HCT116 (cell line): ENCODE measurements at regions not wholly inside any gene's neighbourhood (a gene's known extent, or its start where the extent isn't known, plus 50 kb on each side); places are given as distances from the start of the nearest gene placed in this dataset.

Source experiments
- ATAC-seq: fragments of 200-7000 bp; cut with Tn5 transposase; 2 replicates; pipeline ENCODE4 v1.9.1; 2020; ENCODE audit warnings: mild to moderate bottlenecking, moderate library complexity
- BruUV-seq: library from RNA; stranded (reverse); fragments of 400-500 nt; replicated peaks from 2 replicates; lab custom pipeline; 2021; lab: Mats Ljungman, UMichigan
- CTCF ChIA-PET: fragments of 300-600 bp; sonication (Branson Sonifier 250); formaldehyde crosslinking; loops from one replicate; lab custom pipeline; 2021; ENCODE audit warnings: antibody characterized with exemption; lab: Charles Lee
- POLR2A ChIA-PET: fragments of 300-600, 350-600 bp; sonication (Branson Sonifier 250); formaldehyde crosslinking; loops from one replicate; lab custom pipeline; 2021; ENCODE audit warnings: antibody characterized with exemption; lab: Charles Lee
- RAD21 ChIA-PET, 2 experiments: fragments of 300-600 bp; sonication (Branson Sonifier 250); formaldehyde crosslinking; loops; one replicate each; lab custom pipeline; 2023; ENCODE audit warnings: low total read pairs in 2 of 2; ENCODE audit not compliant: uncharacterized antibody in 2 of 2, unreplicated experiment in 2 of 2, low non-redundant PET in 1 of 2; lab: Charles Lee
- DNase-seq: peaks from one replicate; pipeline ENCODE4 v3.0.0-alpha.2; 2010; ENCODE audit warnings: low read depth, low spot score
- H2AFZ ChIP-seq: fragments of 200-600 bp; shearing (Covaris generic), sonication (generic); 2 replicates; pipeline ENCODE4 v1.6.1; 2017; ENCODE audit warnings: low read depth, mixed run types, mixed read lengths, antibody characterized with exemption, low read length; ENCODE audit not compliant: poor library complexity, severe bottlenecking
- H3K27ac ChIP-seq: 2 replicates; pipeline ENCODE4 v1.5.1; 2012; ENCODE audit warnings: low read depth, low read length
- H3K27me3 ChIP-seq: fragments of 200-600 bp; sonication (generic); 2 replicates; pipeline ENCODE4 v1.6.1; 2016; ENCODE audit warnings: mixed run types, low read length, mixed read lengths; ENCODE audit not compliant: insufficient read depth
- H3K36me3 ChIP-seq, 2 experiments: fragments of 200-500 bp in 1 of 2; fragments of 200-600 bp in 1 of 2; sonication (Bioruptor generic) in 1 of 2; sonication (generic) in 1 of 2; 2 replicates each; pipeline versions ENCODE4 v1.5.1 to v1.6.1; 2014 to 2016; ENCODE audit warnings: low read length in 2 of 2, inconsistent platforms in 1 of 2, mixed read lengths in 1 of 2, mixed run types in 1 of 2; ENCODE audit not compliant: insufficient read depth in 2 of 2, control insufficient read depth in 1 of 2
- H3K4me1 ChIP-seq, 2 experiments: fragments of 200-600 bp in 1 of 2; sonication (generic) in 1 of 2; 2 replicates each; pipeline versions ENCODE4 v1.5.1 to v1.6.1; 2012 to 2017; ENCODE audit warnings: low read length in 2 of 2, inconsistent platforms in 1 of 2, mild to moderate bottlenecking in 1 of 2, mixed read lengths in 1 of 2, mixed run types in 1 of 2, moderate library complexity in 1 of 2; ENCODE audit not compliant: insufficient read depth in 2 of 2, control insufficient read depth in 1 of 2
- H3K4me2 ChIP-seq: fragments of 200-600 bp; sonication (generic); 2 replicates; pipeline ENCODE4 v1.6.1; 2017; ENCODE audit warnings: mixed run types, low read length, mixed read lengths
- H3K4me3 ChIP-seq, 2 experiments: fragments of 200-600 bp in 1 of 2; sonication (generic) in 1 of 2; replicated peaks in 1 of 2; 2 replicates each; pipeline ENCODE4 v1.5.1; 2011 to 2016; ENCODE audit warnings: low read length in 2 of 2, control low read depth in 1 of 2, low read depth in 1 of 2, mild to moderate bottlenecking in 1 of 2, mixed read lengths in 1 of 2, mixed run types in 1 of 2
- H3K79me2 ChIP-seq: fragments of 200-600 bp; sonication (generic); 2 replicates; pipeline ENCODE4 v1.6.1; 2017; ENCODE audit warnings: mild to moderate bottlenecking, mixed run types, low read length, moderate library complexity, mixed read lengths; ENCODE audit not compliant: insufficient read depth
- H3K9ac ChIP-seq: fragments of 200-600 bp; sonication (generic); 2 replicates; pipeline ENCODE4 v1.6.1; 2016; ENCODE audit warnings: low read length, mixed read lengths
- H3K9me2 ChIP-seq: fragments of 200-600 bp; sonication (generic), shearing (Covaris generic); 2 replicates; pipeline ENCODE4 v1.6.1; 2017; ENCODE audit warnings: mixed run types, mild to moderate bottlenecking, moderate library complexity; ENCODE audit not compliant: insufficient read depth
- H3K9me3 ChIP-seq, 2 experiments: fragments of 200-500 bp in 1 of 2; fragments of 200-600 bp in 1 of 2; sonication (Bioruptor generic) in 1 of 2; sonication (generic) in 1 of 2; 2 replicates each; pipeline ENCODE4 v1.6.1; 2014 to 2017; ENCODE audit warnings: low read length in 2 of 2, mixed read lengths in 2 of 2, inconsistent platforms in 1 of 2, low read depth in 1 of 2, mild to moderate bottlenecking in 1 of 2, mixed run types in 1 of 2, moderate library complexity in 1 of 2; ENCODE audit not compliant: control insufficient read depth in 1 of 2, insufficient read depth in 1 of 2
- H4K20me1 ChIP-seq: fragments of 200-600 bp; sonication (generic), shearing (Covaris generic); 2 replicates; pipeline ENCODE4 v1.6.1; 2017; ENCODE audit warnings: mixed run types, mild to moderate bottlenecking, moderate library complexity; ENCODE audit not compliant: insufficient read depth
- CBX3 ChIP-seq: IDR thresholded peaks from 2 replicates; pipeline ENCODE4 v1.6.1; 2012; ENCODE audit warnings: low read depth
- CEBPB ChIP-seq: IDR thresholded peaks from 2 replicates; pipeline ENCODE4 v1.6.1; 2012; ENCODE audit warnings: low read depth
- EGR1 ChIP-seq: IDR thresholded peaks from 2 replicates; pipeline ENCODE4 v1.6.1; 2012; ENCODE audit warnings: low read depth
- ELF1 ChIP-seq: IDR thresholded peaks from 2 replicates; pipeline ENCODE4 v1.6.1; 2012; ENCODE audit warnings: low read depth, borderline replicate concordance
- EZH2 ChIP-seq: fragments of 200-600 bp; sonication (generic); IDR thresholded peaks from 2 replicates; pipeline ENCODE4 v1.6.1; 2017; ENCODE audit warnings: antibody characterized with exemption, mixed run types
- FOSL1 ChIP-seq: IDR thresholded peaks from 2 replicates; pipeline ENCODE4 v1.6.1; 2012; ENCODE audit warnings: low read depth
- JUND ChIP-seq: IDR thresholded peaks from 2 replicates; pipeline ENCODE4 v1.6.1; 2012
- POLR2AphosphoS5 ChIP-seq: IDR thresholded peaks from 2 replicates; pipeline ENCODE4 v1.6.1; 2011; ENCODE audit warnings: mild to moderate bottlenecking, low read depth, low read length, moderate library complexity
- RAD21 ChIP-seq: IDR thresholded peaks from 2 replicates; pipeline ENCODE4 v1.6.1; 2012; ENCODE audit warnings: low read depth, mild to moderate bottlenecking
- SIN3A ChIP-seq: IDR thresholded peaks from 2 replicates; pipeline ENCODE4 v1.6.1; 2012; ENCODE audit warnings: low read depth
- SP1 ChIP-seq: IDR thresholded peaks from 2 replicates; pipeline ENCODE4 v1.6.1; 2012; ENCODE audit warnings: low read depth
- TCF7L2 ChIP-seq: IDR thresholded peaks from 2 replicates; pipeline ENCODE4 v1.7.0; 2011; ENCODE audit warnings: borderline replicate concordance, inconsistent platforms; ENCODE audit not compliant: insufficient read depth, insufficient read length; ENCODE audit errors: extremely low read depth
- YY1 ChIP-seq: IDR thresholded peaks from 2 replicates; pipeline ENCODE4 v1.6.1; 2011; ENCODE audit warnings: low read length, low read depth, moderate library complexity, mild to moderate bottlenecking; ENCODE audit not compliant: insufficient replicate concordance; ENCODE audit errors: extremely low read depth
- ZNF274 ChIP-seq: fragments of 200-500 bp; sonication (Bioruptor generic); IDR thresholded peaks from 2 replicates; pipeline ENCODE4 v1.6.1; 2014; ENCODE audit warnings: mild to moderate bottlenecking, low read depth, low read length, inconsistent platforms
- intact Hi-C: fragments of 100-400 bp; cut with micrococcal nuclease; formaldehyde crosslinking; loops from 2 replicates; pipeline ENCODE4 v1.10.0; 2022
- TF ChIP-seq, protein P1 (sequence below): IDR thresholded peaks from 2 replicates; pipeline ENCODE4 v1.6.1; 2012; ENCODE audit warnings: low read depth
- TF ChIP-seq, protein P2 (sequence below), 3 experiments: fragments of 200-600 bp in 1 of 3; sonication (generic) in 1 of 3; IDR thresholded peaks in 2 of 3; conservative IDR thresholded peaks in 1 of 3; 2 replicates each; pipeline ENCODE4 v1.5.1; 2012 to 2017; ENCODE audit warnings: low read depth in 2 of 3, low read length in 2 of 3, antibody characterized with exemption in 1 of 3, borderline replicate concordance in 1 of 3, control low read depth in 1 of 3, mild to moderate bottlenecking in 1 of 3, mixed read lengths in 1 of 3, mixed run types in 1 of 3, moderate library complexity in 1 of 3; ENCODE audit not compliant: insufficient read depth in 1 of 3

DNA sequence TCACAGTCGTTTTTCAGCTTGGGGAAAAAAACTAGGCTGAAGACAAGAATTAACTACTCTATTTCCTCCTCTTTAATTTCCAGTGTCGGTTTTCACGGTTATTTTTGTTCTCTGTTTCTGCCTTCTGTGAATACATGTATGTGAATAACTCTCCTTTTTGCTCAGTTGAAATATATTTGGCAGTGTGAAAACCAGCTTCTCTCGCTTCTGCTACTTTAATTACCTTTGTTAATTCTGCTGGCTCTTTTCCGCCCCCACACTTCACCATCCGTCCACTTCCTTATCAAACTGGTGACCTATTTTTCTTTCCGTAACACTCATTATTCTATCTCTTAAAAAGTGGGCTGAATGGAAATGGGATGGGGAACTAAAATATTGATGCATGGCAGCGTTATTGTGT lies 126.4 kb downstream of the POU4F1 start:
- ChIA-PET CTCF (no interaction called here), RAD21 (no interaction called here), POLR2A (no interaction called here)
- ATAC-seq, result no peak
- no peaks in the 10 kb centered on the region; a peak in 1 of 4 replicates for H3K4me1 ChIP-seq
- intact Hi-C loops, result no loop called here
- no peaks in the 10 kb centered on the region for H4K20me1 ChIP-seq
- no peak overlapping the region for H2AFZ ChIP-seq
- BruUV-seq, result no TSS peak
- no peaks in the 10 kb centered on the region for H3K9me2 ChIP-seq
- H3K4me2 ChIP-seq, result no peak overlapping the region
- H3K36me3 ChIP-seq, result no peaks in the 10 kb centered on the region
- H3K79me2 ChIP-seq, result no peaks in the 10 kb centered on the region
- no peak for DNase-seq
- no peak overlapping the region for H3K4me3 ChIP-seq
- H3K27me3 ChIP-seq, result no peaks in the 10 kb centered on the region
- H3K9me3 ChIP-seq, result no peaks in the 10 kb centered on the region
- H3K9ac ChIP-seq, result no peak overlapping the region
- H3K27ac ChIP-seq, result no peak overlapping the region
- TF ChIP-seq SIN3A (no peak), JUND (no peak), ZNF274 (no peak), EGR1 (no peak), ELF1 (no peak), FOSL1 (no peak), TCF7L2 (no peak), CEBPB (no peak), YY1 (no peak), SP1 (no peak), RAD21 (no peak), CBX3 (no peak), POLR2AphosphoS5 (no peak), EZH2 (no peak)
- TF ChIP-seq, protein P1, sequence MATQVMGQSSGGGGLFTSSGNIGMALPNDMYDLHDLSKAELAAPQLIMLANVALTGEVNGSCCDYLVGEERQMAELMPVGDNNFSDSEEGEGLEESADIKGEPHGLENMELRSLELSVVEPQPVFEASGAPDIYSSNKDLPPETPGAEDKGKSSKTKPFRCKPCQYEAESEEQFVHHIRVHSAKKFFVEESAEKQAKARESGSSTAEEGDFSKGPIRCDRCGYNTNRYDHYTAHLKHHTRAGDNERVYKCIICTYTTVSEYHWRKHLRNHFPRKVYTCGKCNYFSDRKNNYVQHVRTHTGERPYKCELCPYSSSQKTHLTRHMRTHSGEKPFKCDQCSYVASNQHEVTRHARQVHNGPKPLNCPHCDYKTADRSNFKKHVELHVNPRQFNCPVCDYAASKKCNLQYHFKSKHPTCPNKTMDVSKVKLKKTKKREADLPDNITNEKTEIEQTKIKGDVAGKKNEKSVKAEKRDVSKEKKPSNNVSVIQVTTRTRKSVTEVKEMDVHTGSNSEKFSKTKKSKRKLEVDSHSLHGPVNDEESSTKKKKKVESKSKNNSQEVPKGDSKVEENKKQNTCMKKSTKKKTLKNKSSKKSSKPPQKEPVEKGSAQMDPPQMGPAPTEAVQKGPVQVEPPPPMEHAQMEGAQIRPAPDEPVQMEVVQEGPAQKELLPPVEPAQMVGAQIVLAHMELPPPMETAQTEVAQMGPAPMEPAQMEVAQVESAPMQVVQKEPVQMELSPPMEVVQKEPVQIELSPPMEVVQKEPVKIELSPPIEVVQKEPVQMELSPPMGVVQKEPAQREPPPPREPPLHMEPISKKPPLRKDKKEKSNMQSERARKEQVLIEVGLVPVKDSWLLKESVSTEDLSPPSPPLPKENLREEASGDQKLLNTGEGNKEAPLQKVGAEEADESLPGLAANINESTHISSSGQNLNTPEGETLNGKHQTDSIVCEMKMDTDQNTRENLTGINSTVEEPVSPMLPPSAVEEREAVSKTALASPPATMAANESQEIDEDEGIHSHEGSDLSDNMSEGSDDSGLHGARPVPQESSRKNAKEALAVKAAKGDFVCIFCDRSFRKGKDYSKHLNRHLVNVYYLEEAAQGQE, result no peak
- TF ChIP-seq, protein P2, sequence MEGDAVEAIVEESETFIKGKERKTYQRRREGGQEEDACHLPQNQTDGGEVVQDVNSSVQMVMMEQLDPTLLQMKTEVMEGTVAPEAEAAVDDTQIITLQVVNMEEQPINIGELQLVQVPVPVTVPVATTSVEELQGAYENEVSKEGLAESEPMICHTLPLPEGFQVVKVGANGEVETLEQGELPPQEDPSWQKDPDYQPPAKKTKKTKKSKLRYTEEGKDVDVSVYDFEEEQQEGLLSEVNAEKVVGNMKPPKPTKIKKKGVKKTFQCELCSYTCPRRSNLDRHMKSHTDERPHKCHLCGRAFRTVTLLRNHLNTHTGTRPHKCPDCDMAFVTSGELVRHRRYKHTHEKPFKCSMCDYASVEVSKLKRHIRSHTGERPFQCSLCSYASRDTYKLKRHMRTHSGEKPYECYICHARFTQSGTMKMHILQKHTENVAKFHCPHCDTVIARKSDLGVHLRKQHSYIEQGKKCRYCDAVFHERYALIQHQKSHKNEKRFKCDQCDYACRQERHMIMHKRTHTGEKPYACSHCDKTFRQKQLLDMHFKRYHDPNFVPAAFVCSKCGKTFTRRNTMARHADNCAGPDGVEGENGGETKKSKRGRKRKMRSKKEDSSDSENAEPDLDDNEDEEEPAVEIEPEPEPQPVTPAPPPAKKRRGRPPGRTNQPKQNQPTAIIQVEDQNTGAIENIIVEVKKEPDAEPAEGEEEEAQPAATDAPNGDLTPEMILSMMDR (IDR thresholded peaks at IDR 0.05 in 2 of 3, conservative IDR thresholded peaks at IDR 0.05 in 1 of 3; ENCODE audit: borderline replicate concordance in 1 of 3, insufficient read depth in 1 of 3, low read depth in 2 of 3, low read length in 2 of 3), result no peak
